COLO668 (cell line): ENCODE measurements at regions not wholly inside any gene's neighbourhood (a gene's known extent, or its start where the extent isn't known, plus 50 kb on each side); places are given as distances from the start of the nearest gene placed in this dataset.

Source experiments
- DNase-seq: peaks from one replicate; lab custom pipeline; 2025; ENCODE audit not compliant: unreplicated experiment; lab: John Stamatoyannopoulos, UW

DNA sequence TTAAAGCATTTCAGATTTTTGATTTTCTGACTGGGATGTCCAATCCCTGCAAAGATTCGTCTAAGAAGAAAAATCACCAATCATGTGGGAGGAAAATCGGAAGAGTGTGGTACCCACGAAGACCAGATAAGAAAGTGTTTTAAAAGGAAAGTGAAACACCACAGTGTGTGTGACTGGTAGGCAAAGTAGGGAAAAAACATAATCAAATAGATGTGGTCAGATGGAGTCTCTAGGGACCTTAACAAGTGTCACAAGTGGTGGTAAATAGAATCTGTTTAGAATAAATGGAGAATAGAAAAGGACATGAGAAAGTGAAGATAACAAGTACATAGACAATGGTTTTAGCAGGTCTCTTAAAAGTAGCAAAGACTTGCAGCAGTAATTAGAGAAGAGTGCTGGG, 154.6 kb downstream of the SLC30A10 start:
- DNase-seq, result no peak

DNA sequence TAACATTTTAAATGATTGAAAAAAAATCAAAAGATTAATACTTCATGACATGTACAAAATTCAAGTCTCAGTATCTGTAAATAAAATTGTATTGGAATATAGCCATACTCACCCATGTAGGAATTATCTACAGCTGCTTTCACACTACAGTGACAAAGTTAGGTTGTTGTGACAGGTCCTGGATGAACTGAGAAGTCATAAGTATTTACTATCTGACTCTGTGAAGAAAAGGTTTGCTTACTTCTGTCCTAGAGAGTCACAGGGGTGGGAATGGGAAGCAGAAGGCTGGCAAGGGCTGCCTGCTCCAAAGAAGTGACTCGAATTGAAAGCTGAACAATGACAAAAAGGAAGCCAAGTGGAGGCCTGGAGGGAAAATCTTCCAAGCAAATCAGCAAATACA, 155.2 kb downstream of the SLC30A10 start:
- DNase-seq, result no peak

DNA sequence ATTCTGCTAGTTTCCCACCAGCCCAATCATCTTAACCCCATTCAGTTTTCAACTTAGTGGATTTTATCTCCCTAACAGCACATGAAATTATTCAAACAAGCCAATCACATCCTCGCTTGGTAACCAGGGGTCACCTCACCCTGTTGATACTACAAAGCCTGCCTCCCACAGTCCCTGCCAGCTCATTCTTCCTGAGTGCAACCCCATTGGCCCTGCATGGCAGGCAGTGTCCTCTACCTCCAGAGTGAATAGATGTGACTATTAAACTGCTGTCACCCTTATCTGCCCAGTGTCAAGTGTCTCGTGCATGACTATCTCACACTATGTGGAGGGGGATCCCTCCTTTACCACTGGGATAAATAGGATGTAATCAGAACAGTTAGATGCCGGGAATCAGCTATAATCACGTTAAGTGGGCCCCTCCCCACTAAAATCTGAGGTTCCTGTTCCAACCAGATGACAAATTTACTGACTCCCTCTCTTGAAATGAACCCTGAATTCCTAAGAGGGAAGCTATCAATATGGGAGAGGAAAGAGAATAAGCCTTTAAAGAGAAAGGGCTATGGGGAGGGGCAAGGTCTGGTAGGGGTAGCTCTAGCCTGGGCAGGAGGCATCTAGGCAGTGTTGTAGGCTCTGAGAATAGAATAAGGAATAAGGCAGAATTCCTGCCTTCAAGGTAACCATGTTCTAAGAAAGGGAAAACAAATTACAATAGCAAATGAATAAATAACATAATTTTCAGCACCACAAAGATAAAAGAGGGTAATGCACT, 155.9 kb downstream of the SLC30A10 start:
- DNase-seq, result no peak

DNA sequence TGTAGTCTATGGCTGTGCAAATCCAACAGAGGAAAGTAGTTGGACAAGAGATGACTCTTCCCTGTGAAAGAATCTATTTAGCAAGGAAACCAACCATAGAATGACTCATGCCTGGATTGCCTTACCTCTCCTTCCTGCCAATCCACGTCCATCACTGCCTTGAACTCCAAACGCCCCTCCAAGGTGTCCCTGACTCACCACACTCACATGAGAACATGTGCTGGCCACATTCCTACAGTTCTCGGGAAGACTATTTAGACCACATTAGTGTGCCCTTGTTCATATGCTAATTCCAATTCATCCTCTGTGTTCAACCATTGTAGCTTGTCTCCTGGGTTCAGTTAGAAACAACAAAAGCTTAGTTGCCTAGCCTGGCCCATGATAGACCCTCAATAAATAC, 157.3 kb downstream of the SLC30A10 start:
- DNase-seq, result no peak

DNA sequence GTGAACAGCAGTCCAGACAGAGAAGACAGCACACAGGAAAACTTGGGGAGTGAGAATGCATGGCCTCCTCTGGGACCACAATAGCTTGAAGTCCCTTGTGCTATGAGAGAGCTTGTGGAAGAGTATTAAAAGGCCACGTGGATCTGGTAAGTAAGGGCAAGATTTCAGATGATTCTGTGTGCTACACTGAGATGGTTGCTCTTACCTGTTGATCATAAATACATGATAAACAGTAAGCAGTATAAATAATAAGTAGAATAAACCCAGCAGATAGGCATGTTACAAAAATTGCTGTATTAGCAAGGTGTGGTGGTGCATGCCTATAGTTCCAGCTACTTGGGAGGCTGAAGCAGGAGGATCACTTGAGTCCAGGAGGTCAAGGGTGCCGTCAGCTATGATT, 150.4 kb upstream of the ZC3H11B start:
- DNase-seq, result no peak

DNA sequence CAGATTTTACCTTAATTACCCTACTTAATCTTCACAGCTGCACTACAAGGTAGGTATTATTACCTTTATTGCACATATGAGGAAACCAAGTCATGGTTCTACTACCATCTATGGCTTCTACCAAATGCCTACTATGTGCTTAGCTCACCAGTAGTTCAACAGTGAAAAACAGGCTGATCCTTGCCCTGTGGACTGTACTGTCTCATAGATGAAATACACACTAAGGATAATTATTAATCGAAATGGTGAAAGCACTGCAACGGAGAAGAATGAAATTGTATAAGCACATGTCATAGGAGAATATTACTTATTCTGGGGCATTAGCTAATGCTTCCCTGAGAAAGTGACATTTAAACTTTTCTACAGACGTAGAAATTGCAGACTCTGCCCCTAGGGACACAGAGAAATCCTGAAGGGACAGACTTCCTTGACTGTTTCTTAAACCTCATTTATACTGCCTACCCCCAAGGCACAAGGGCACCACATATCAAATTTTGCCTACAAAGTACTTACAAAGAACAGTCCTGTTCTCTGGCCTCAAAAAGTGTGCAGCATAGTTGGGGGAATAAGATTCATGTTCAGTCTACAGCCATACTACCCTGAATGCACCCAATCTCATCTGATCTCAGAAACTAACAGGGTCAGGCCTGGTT, 148.4 kb upstream of the ZC3H11B start:
- DNase-seq, result no peak

DNA sequence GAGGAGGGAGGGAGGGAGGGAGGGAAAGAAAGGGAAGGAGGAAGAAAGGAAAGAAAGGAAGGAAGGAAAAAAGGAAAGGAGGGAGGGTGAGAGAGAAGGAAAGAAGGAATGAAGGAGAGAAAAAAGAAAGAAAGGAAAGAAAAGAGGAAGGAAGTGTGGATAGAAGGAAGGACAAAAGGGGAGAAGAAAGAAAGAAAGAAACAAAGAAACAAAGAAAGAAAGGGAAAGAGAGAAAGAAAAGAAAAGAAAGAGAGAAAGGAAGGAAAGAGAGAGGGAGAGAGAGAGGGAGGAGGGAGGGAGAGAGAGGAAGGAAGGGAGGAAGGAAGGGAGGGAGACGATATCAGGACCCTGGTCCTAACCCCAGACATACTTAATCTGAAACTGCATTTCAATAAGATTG, 146.2 kb upstream of the ZC3H11B start:
- no peak for DNase-seq

DNA sequence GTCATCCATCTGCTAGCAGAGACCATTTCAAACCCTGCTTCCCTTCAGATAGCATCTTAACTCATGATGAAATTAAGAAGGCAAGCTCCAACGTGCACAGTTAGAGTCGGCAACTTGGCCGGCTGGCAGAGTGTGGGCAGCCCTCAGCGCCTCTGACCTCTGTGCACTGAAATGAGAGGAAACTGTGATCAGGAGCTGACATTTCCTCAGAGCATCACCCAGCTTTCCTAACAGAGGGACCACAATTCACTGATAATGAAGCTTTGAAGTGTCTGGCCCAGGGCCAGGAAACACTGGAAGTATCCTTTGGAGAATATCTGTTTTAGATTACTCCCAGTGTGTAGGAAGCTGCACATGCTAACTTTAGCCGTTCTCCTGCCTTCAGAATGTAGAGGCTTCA, 145.0 kb upstream of the ZC3H11B start:
- DNase-seq, result no peak

DNA sequence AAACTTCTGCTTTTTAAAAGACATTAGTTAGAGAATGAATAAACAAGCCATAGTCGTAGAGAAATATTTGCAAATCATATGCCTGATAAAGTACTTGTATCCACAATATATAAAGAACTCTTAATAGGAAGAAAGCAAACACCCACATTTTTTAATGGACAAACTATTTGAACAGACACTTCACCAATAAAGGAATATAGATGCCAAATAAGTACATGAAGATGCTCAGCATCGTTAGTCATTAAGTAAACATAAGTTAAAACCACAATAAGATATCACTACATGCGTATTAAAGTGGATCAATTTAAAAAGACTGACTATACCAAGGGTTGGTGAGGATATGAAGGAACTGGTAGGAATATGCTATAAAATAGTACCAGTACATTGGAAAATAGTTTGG, 142.3 kb upstream of the ZC3H11B start:
- DNase-seq, result no peak

DNA sequence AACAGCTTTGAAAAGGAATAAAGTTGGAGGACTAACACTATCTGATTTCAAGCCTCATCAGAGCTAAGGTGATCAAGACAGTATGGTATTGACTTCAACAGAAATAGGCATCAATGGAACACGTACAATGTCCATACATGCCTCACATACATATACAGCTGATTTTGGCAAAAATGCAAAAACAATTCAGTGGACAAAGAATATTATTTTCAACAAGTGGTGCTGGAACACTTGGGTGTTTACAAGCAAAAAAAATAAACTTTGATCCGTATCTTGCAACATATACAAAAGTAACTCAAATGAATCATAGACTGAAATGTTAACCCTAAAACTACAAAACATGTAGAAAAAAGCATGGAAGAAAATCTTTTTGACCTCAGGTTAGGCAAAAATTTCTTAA, 141.9 kb upstream of the ZC3H11B start:
- DNase-seq, result no peak

DNA sequence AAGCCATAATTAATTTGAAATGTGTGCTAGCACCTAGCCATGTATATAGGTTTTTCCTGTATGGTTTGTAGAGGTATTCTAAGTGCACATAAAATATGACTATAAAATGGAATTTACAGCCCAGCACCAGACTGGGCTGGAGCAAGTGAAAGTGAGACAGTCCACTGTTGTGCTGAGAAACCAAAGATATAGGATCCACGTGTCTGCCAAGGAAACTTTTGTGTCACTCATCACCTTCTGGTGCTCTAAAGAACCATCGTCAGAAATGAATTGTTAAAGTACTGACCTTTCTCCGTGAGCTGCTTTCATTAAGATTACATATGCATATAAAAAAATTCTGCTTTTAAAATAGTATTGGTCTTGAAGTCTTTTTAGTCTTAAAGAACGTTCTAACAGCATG, 141.0 kb upstream of the ZC3H11B start:
- DNase-seq, result no peak

DNA sequence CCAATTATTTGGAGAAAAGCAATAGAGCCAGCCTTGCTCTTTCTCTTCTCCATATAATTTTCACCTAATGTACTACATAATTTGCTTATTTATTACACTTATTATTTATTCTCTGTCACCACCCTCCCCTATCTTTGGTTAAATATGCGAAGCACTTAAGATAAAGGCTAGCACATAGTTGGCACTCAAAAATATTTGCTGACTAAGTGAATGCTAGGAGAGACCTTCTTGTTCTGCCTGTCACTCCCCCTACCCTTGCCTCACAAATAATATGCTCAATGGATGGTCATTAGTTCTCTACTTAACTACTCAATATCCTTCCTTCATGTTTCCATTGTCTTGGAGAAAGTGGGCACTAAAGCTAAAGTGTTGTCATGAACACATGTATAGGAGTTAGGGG, 139.7 kb upstream of the ZC3H11B start:
- DNase-seq, result no peak

DNA sequence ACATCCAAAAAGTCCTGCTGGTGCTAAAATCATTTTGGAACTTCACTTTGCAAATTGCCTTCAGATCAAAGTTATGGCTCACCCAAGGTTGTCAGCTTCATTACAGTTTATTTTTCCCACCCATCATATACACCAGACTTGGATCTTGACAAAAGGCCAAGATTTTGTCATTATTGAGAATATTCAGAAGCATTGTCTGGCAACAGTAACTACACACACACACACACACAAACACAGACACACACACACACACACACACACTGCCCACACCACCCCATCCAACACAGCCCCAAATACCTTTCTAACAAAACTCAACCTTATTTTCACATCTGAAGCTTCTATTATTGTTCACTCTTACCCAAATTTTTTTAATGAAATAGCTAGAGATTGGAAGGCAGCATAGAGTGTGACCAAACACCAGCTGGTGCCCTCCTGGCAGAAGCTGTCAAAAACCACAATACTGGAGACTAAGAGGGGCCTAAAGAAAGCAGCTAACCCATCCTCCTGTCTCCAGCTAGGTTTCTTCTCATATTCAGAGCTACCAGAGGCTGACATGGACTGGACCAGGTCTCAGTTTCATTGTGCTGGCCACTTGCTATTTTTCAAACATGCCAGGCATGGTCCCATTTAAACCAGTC, 139.1 kb upstream of the ZC3H11B start:
- DNase-seq, result no peak

DNA sequence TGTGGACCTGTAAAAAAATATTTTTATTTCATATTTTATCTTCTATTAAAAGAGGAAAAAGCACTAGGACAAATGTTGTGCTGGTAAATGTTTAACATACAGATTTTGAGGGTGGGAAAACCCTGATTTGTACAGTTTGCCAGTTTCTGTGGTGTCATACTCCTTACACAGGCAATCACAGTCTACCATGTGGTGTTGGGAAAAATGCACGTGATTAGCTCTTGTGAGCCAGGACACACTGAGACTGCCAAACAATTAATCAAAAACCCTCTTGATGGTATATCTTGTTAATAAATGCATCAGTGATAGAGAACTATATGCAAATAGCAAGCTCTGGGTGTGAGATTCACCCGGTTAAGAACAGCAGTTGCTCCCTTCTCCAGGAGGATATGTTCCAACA, 136.5 kb upstream of the ZC3H11B start:
- DNase-seq, result no peak

DNA sequence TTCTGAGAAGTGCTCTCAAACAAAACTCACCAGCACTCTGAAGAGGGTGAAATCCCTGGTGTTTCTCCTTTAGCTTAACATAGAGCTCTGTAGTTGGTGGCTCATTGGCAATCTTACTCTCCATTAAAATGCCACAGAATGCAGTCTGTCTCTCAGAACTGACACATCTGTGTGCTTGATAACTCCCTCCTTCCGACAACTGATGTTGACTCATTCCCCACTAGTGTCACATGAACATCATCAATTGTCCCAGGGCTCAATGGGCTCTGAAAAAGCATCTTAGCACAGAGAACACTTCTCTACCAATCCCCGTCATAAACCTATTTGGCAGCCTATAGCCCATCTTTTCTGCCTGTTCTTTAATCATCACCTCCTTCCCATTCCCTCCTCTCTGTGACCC, 133.2 kb upstream of the ZC3H11B start:
- DNase-seq, result no peak

DNA sequence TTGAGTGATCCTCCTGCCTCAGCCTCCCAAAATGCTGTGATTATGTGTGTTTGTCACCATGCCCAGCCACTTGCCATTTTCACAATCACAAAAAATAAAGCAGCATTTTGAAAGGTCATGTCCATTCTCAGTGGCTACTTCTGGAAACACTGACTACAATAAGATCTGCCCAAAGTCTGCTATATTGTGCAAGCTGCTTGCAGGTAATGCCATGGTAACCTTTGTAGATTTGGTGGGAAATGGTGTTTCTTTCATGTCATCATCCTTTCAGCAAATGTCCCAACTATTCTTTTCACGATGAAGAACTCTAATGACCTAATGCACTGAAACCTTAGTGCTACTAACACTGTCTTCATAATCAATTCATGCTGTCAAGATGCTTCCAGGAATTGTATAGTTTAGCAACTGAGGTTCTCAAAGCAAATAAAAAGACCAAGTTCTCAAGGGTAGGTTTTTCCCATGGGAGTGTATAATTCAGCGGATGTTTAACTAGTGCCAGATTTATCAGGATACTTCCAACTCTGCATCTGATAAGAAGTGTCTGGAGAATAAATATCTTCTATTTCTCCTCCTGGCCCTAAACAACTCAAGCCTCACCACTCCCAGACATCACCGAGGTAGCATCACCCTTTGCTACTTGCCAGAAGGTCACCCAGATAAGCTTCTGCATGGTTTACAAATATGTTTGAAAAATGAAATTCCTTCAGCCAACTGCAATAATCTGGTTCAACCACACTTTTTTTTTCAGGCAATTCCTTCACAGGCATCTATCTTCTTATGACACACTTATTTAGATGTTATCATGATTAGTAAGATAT, 132.0 kb upstream of the ZC3H11B start:
- no peak for DNase-seq

DNA sequence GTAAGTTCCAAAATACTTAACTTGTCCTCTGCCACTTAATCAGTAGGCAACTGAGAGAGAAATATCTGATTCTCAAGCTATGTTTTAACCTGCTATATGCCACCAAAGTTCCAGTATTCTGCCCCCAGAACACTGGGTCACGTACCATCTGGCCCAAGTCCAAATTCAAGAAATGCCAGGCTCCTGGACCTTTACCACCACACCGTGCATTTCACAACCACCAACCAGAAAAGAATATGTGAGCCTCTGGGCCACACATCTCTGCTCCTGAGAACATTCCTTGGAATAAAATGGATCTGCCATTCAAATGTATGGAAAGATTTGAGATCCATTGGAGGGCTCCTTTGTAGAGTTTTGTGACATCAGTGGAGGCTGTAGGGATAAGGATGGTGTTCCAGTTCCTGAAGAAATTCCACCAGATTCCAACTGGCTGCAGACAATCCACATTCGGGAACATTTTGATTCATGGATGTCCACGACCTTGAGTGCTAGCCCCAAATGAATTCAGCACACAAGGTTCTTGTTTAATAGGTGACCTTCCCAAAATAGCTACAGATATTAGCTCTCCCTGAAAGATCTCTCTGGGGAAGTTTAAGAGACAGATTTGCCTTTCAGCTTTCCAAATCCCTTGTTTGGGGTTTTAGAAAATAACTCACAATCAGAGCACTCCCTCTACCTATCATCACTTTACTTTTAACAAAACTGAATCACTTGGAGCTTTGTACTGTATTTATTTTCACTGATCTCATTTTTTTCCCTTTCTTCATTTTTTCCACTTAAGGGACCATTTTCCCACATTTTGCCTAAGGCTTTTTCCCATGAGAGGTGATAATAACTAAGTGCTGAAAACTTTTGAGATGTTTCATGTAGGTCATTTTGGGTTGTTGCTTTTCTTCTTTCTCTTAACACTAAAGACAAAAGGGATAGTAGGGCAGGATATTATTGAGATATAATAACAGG, 128.4 kb upstream of the ZC3H11B start:
- DNase-seq, result no peak

DNA sequence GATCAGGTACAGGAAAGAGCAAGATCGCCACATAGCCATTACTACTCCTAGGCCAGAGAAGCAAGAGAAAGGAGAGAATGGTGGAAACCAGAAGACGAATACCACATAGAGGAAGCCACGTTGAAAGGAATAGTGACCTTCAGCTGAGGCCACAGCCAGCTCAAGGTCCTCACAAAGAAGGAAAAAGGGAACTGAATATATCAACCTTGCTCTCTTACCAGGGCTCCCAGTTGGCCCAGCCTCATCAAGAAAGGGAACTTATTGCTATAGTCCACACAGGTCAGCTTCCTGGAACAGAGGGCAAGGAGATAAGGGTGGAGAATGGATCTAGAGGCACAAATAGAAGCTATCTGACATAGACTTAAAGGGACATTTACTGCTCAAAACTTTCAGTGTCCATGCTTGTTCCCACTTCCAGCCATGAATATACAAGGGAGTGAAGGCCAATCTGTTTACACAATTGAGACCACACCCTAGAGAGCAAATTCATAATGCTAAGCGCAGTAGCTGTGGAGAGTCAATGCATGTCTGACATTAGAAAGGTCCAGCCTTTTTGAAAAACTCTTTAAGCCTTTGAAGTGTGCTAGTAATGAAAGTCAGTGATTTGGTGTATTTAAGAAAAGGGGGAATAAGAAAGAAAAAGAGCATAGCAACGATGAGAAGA, 120.7 kb upstream of the ZC3H11B start:
- DNase-seq, result no peak

DNA sequence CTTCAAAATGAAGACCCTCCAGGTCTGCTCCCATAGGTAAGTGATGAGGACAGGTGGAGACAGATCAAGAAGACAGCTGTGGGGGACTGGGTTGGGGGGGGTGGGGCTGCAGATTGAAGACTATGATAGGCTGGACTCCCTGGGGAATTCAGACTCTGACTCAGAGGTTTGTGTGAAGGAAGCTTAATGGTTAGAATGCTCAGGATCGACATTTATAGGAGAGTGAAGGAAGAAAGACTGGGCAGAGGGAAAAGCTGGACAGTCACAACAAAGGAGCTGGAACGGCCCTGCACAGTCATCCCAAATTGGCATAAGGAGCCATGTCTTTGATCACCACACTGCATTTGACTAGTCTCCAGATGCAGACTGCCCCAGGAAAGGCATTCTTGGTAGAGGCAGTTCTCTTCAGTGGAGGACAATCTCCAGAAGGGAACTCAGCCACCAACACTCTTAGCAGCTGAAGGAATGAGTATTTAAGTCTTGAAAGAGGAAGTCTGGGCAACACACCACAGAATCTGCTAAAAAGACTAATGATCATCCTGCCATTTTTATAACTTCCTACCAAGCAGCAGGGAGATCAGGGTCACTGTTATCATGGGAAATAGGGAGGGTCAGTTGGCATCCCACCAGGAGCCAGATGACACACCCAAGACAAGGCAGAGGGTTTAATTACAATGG, 120.0 kb upstream of the ZC3H11B start:
- DNase-seq, result no peak
